HG03460 (cell line): ENCODE measurements at regions not wholly inside any gene's neighbourhood (a gene's known extent, or its start where the extent isn't known, plus 50 kb on each side); places are given as distances from the start of the nearest gene placed in this dataset.
"Not testable (repeated sequence)": the region's sequence is repeated elsewhere in the genome, so short reads cannot be mapped to it uniquely, and the experiment has no call there.

Experiments
- ATAC-seq: cut with Tn5 transposase; IDR thresholded peaks from one replicate; pipeline ENCODE4 v1.9.1; 2021; ENCODE audit not compliant: unreplicated experiment

DNA sequence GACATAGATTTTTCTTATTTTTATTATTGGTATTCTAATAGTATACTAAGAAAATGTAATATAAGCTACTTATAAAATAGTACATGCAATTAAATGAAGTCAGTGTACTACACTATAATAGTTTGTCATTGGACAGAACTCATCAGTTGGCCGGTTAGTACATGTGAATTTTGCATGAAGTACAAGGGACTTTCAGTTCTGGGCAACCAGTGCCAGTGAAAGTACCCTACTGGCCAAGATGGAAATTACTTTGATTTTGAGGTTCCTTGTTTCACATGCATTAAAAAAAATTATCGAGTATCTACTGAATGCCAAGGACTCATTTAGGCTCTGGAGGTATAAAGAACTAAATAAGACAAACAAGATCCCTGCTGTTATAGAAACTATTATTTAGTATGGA lies 213.4 kb upstream of the ELL2 start:
- ATAC-seq: no peak

DNA sequence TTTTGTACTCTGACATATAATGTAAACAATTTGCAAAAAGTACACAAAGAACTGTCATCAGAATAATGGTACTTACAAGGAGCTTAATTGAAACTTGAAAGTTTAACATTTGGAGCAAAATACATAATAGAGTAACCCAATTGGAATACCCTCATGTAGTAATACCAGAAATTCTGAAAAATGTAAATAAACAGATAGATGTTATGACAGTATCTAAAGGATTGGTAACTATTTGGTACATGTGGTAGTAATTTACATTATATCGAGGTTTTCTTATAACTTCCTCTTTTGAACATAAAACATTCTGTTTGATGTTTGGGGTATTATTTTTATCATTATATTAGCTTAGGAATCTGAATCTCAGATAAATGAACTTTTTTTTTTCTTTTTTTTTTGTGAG lies 211.7 kb upstream of the ELL2 start:
- no peak for ATAC-seq

DNA sequence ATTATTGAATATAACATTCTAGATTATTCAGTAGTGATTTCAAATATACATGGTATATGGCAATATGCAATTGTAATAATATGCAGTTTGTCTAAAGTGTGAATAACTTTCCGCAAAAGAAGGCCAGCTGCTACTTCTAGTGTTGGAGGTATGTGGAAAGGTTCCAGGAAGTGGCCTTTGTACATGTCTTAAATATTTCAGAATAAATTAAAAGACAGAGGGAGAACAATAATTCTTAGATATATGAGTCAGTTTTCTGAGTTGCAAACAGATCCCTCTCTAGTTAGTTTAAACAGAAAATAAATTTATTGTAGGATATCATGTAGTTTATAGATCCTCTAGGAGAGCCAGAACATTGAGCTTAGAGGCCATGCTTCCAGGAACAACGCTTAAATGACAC lies 210.8 kb upstream of the ELL2 start:
- ATAC-seq: no peak

DNA sequence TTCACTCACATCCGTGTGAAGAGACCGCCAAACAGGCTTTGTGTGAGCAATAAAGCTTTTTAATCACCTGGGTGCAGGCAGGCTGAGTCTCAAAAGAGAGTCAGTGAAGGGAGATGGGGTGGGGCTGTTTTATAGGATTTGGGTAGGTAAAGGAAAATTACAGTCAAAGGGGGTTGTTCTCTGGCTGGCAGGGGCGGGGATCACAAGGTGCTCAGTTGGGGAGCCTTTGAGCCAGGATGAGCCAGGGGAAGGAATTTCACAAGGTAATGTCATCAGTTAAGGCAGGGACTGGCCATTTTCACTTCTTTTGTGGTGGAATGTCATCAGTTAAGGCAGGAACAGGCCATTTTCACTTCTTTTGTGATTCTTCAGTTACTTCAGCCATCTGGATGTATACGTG lies 210.3 kb upstream of the ELL2 start:
- not testable (repeated sequence) for ATAC-seq

DNA sequence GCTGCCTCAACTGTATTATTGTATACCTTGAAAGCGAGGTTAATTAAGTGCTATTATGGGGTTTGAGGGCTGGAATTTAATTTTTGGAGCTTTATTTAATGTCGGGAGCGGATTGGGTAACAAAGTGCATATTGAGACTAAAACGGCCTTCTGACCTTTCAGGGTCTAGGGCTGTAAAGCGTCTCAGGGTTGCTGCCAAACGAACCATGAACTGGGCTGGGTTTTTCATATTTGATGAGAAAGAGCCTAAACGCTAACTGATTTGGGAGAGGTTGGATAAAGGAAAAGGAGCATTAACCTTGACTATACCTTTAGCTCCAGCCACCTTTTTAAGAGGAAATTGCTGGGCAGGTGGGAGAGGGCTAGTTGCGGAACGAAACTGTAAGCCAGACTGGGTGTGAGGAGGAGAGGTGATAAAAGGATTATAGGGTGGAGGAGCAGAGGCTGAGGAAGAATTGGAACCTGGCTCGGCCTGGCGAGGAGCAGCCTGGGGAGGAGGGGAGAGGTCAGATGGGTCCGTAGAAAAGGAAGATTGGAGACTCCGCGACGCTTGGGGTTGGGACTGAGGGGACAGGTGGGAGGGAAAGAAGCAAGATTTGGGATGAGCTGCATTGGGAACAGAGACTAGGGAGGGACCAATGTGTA lies 209.0 kb upstream of the ELL2 start:
- not testable (repeated sequence) for ATAC-seq

DNA sequence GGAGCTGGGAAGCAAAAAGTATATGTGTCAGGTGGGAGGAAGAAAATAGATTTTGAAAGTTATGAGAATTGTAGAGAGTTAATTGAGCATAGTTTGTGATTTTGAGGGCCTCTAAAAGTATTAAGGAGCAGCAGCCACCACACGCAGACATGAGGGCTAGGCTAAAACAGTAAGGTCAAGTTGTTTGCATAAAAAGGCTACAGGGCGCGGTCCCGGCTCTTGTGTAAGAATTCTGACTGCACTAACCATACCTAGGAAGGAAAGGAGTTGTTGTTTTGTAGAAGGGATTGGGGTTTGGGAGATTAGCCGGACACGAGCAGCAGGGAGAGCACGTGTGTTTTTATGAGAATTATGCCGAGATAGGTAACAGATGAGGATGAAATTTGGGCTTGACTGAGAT lies 207.2 kb upstream of the ELL2 start:
- not testable (repeated sequence) for ATAC-seq

DNA sequence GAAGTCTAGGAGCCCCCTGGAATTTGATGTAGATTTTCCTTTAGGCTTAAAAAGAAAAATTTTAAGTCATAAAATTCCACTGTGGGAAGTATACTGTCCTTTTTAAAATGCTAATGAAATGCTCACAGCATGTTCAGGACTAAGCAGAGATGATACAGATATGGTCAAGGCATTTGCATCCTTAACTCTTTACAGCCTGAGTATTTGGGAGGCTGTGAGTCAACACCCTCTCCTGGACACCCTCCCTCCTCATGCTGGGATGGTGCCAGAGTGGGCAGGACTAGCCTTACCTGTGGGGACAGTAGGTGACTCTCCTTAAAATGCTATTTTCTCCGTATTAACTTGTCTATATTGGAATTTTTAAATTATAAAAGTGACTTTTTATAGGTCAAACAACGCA lies 197.4 kb upstream of the ELL2 start:
- ATAC-seq: no peak

DNA sequence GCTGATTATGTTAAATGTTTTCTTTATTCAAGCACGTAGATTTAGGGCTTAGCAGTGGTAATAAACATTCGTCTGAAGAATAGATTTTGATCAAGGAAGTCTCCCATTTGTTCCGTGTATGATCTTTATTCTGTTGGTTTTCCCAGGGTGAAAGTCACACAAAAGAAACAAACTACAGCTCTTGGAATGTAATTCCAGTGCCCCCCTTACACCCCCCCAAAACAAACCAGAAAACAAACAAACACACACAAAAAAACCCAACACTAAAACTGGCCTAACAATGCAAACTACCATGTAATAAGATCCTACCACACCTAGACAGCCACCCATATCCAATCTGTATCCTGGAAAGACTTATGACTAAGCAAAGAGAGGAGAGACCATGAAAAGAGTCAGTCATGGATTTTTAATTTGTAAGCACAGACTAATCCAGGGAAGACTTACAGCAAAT lies 196.2 kb upstream of the ELL2 start:
- ATAC-seq: no peak

DNA sequence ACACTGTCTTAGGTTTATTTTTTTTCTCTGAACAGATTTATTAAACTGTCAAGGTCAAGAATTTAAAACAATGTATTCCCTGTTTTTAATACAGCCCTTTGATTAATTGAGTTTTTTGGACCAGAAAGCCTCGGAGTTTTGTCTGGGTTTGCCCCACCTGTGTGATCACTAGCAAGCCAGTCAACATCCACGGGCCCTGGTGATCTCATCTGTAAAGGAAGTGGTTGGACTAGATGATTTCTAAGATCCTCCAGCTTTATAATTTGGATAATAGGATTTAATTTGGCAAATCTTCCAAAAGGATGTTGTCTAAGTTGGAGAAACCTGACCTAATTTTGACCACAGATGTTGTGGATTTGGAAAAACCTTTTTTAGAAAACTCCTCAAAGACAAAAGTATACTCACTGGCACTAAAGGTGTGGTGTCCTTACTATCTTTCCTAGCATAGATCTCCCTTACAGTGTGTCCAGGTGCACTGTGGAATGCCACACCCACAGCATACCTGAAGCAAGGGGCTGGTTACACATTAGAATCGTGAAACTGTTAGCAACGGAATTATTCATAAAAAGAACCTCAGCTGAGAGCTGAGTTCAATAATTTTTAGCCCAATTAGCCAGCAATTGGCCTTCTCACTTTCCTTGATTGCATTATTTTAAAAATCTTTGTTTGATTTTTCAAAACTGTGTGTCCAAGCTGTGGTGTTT lies 195.6 kb upstream of the ELL2 start:
- no peak for ATAC-seq

DNA sequence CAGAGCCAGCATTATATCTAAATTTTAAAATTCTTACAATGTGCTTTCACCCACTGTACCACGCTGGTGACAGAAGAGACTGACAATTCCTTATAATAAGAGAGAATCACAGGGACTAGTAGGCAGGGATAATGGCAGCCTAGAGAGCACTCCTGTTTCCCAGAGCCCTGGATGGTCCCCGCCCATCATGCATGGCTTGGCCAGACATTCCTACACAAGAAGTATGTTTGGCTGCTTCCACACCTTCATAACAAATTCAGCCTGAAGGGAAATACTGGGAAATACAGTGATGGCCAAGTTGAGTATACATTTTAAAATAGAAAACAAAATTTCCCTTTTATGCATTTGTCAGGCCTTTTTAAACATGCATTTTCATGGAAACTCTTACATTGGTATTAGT lies 193.5 kb upstream of the ELL2 start:
- no peak for ATAC-seq

DNA sequence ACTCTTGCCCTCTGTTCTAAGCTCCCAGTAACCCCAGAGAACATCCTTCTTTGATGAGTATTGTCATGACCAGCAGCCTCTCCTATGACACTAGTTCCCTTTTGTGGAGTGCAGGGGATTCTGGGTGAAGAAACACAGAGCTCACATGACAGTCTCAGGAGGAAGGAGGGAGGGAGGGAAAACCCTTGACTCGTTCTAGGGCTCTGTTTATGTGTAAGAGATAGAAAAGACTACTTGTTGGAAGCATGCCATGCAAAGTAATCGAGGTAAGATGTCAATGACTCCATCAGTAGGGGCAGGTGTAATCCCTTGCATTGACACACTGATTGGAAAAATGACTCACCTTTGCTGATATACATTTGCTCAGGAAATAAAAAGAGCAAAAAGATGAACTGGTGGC lies 190.2 kb upstream of the ELL2 start:
- ATAC-seq: no peak

DNA sequence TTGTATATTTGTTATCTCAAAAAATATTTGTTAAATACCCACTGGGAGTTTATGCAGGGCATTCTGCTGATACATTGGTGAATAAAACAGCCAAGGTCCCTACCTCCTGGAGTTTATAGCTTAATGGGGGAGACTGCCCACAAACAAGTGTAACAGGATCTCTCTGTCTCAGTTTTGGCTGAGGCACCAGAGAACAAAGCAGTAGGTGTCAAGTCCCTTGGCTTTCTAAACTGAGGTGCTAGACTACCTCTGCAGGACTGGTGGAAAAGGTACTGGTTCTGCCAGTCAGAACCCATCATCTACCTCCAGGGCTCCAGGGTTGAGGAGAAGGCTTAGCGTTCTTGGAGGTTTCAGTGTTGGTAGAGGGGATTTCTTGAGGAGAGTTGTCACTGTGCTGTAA lies 188.4 kb upstream of the ELL2 start:
- ATAC-seq: no peak

DNA sequence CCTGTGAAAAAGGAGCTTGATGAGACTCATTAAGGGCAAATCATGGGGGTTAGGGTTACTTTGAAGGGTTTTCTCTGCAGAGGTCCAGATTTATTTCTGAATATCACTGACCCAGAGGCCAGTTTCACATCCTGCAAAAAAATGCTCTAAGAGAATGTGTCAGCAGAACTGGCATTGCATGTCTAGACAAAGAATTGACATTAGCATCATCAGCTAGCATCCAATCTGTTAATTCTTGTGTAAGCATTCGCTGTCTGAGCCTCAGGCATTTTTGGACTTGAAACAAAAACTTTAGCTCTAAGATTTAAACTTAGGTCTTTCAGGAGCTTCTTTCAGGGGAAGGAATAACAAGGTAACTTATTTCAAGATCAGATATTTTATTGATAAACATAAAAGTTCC lies 187.9 kb upstream of the ELL2 start:
- no peak for ATAC-seq

DNA sequence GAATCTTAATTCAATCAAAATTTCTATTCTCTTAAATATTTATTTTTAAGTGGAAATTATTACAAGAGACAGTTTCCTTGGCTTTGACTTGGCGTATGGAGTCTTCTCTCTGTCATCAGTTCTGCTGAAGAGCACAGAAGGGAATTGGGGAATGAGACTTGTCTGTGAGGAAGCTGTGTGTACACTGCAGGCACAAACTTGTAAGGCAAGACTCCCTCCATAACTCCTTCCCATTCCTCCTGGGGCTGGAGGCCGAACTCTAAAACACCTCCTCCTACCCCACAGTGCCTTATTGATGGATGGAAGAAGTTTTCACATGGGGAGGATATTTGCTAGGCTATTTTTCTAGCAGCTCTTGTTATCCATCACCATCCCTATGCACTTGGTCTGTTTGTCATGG lies 187.4 kb upstream of the ELL2 start:
- ATAC-seq: no peak

DNA sequence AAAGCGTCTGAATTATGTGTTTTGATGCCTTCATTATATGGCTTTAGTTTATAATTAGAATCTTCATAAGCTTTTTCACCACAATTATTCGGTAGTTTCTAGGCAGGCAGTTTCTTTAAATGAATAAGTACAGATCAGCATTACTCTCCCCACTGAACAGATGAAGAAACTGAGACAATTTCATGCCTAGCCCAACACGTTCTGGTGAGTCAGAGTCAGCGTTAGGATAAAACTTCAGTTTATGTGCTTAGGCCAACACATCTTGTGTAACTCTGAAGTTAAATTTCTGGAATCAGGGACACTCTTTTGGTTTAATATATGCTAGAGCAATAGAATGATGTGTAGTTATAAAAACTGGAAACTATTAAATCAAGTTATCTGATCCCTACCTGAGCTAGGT lies 186.7 kb upstream of the ELL2 start:
- no peak for ATAC-seq

DNA sequence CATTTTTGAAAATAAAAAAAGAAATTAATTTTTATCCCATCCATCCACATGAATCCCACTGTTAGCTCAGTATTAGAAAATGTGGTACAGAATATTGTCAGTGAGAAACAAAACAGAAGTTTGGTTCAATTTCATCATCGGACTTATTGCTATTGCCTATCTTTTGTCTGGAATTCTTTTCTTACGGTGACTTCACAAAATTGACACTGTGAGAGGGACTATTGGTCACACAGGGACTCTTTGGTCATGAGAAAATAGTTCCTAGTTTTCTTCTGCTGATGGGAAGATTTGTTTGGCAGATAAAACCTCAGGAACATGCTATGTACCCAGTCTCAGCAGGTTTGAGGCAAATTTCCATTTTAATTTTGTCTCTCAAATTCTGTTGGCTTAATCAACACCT lies 186.2 kb upstream of the ELL2 start:
- no peak for ATAC-seq

DNA sequence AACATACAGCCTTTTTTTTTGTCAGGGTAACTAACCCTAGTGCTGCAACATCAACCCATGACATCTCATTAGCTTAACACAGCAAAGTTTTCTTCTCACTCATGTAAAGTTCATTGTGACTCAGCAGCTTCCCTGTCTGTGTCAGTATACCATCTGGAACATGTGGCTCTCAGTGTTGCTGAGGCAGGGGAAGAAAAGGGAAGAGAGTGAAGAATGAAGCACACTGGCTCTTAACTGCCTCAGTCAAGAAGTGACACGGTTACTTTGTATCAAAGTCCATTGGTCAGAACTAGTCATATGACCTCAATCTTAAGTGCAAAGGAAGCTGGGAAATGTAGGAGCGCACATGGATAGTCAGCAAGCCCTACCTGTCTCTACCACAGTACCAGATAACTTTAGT lies 185.0 kb upstream of the ELL2 start:
- ATAC-seq: peak; percentile 55

DNA sequence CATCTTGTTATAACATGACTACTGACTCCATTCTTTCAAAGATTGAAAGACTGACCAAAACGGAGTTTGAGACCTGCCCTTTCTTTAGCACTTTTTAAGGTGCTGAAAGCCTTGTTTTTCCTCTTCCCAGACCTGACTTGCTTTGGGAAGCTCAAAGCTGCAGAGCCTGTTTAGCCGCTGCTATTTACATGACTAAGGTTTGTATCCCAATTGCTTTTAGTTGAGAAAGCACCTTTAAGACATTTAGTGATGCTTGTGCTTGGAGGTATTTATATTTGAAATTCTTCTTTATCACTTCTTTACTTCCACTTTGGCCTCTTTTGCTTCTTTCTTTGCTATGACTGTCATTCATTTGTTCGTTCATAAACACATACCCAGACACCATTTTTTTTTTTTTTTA lies 182.6 kb upstream of the ELL2 start:
- ATAC-seq: no peak

DNA sequence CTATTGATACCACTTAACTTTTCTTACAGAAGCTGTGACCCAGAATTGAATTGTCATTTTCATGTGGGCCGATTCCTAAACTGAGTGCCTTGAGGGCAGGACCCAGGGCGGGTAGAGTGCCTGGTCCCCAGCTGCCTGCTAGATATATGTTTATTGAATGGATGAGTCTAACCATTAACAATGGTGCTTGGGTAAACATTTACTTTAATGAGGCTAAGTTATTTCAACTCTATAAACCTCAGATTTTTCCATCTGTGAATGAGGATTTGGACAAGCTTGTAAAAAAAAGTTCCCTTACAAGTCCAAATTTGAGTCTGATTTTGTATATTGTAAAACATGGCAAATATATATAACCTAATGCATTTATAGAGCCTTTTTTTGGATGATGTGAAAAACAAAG lies 181.8 kb upstream of the ELL2 start:
- no peak for ATAC-seq

DNA sequence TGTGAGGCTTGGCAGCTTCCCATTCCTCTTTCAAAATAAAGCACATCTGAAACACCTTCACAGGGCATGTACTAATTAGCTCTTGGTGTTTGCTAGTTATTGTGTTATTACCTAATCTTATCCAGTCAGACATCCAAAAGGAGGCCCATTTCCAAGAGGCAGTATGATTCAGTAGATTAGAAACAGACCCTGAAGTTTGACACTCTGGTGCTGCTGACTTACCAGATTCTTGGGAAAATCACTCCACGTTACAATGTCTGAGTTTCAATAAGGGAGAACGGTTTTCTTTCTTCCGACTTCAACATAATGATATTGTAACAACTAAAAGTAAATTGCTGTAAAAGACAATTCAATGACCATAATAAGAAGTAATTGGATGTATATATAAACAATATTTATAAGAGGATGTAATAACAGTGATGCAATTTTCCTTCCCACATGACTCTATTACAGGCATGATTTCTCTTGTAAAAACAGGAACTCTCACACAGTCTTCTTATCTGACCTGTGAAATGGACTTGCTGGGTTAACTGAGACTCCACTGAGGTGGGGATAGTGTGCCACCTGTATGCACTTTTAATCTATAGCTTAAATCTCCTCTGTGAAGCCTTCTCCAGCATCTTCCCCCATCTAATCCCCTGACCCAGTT lies 181.3 kb upstream of the ELL2 start:
- ATAC-seq: no peak

DNA sequence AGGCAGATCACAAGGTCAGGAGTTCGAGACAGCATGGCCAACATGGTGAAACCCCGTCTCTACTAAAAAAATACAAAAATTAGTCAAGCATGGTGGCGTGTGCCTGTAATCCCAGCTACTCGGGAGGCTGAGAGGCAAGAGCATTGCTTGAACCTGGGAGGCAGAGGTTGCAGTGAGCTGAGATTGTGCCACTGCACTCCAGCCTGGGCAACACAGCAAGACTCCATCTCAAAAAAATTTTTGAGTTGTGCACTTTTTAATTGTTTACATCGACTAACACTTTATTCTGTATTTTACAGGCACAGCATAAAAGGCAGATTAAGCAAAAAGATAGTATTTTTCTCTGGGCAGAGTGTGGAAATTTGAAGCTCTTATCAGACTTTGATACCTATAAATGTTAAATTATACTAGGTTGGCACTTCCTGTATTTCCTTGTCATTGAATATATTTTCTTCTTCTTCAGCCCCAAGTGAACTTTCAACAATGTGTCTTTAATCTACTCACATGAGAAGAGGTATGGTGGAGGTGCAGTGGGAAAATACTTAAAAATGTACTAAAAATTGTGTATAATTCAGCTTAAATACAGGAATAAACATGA lies 180.6 kb upstream of the ELL2 start:
- ATAC-seq: no peak

DNA sequence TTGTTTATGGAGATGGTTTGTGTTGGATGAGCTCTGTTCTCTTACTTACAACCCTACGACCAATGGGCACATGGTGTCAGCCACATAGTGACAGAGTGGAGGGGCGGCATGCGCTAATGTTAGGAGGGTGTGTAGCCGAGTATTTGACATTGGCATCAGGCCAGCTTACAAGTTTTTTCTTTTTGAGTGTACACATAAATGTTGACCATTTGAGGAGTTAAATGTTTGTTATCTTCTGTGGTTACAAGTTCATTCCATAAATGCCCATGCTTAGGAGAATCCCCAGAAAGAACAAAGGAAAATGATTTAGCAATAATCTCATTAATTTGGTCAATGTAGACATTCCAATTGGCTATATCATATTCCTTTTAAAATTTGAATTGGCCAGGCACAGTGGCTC lies 180.1 kb upstream of the ELL2 start:
- no peak for ATAC-seq
